Activated T-cell treated with anti-CD3 and anti-CD28 coated beads for 48 hours (primary cell): ENCODE measurements at regions not wholly inside any gene's neighbourhood (a gene's known extent, or its start where the extent isn't known, plus 50 kb on each side); places are given as distances from the start of the nearest gene placed in this dataset.
"Not testable (repeated sequence)": the region's sequence is repeated elsewhere in the genome, so short reads cannot be mapped to it uniquely, and the experiment has no call there.

Source experiments
- DNase-seq: peaks from one replicate; pipeline ENCODE4 v3.0.0-alpha.2; 2020; ENCODE audit warnings: low read depth

DNA sequence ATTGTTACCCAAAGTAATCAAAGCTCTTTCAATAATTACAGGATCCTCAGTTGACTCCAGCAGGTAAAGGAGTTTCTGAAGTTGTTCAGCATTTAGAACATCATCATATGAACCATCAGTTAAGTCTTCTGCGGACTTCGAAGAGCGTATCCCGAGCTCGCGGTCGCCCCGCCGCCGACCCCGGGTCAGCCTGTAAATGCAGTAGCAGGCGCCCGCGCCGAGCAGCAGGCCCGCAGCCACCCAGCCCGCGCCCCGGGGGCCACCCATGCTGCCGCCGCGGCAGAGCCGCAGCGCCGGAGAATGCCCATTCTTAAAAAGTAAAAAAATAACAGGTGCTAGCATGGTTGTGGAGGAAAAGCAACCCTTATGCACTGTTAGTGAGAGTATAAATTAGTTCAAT lies 444.5 kb downstream of the NSUN3 start:
- DNase-seq, result not testable (repeated sequence)

DNA sequence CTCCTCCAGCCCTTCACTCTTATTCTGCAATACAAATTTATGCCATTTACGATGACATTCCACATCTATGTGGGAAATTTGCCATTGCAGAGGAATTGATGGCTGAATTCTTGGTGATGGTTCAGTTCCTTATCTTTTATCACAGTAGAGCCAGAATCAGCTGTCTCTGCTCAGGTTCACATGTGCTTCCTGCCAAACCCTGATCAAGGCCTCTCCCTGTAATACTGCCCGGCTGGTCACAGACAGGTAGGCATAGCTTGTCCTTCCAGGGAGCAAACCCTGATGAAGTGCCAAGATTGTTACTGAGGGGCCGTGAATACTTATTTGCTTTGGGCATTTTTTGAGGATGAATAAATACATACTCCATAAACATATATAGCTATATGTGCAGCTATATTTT lies 450.0 kb downstream of the NSUN3 start:
- DNase-seq, result no peak

DNA sequence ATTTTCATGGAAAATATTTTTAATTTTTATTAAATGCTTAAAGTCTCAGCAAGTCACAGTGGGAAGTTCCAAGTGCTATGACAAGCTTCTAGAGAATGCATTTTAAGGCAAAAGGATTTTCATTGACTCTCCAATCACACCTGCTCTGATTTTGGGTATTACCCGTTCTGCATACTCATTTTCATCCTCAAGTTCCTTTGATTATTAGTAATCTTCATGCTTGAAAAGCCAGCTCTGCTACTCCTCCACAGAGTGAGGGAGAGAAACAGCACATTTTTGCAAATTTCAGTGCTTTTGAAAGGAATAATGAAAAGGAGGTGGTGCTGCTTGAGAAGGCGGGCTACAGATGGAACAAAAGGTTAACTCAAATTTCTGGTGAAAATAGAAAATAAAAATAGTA lies 450.7 kb downstream of the NSUN3 start:
- no peak for DNase-seq

DNA sequence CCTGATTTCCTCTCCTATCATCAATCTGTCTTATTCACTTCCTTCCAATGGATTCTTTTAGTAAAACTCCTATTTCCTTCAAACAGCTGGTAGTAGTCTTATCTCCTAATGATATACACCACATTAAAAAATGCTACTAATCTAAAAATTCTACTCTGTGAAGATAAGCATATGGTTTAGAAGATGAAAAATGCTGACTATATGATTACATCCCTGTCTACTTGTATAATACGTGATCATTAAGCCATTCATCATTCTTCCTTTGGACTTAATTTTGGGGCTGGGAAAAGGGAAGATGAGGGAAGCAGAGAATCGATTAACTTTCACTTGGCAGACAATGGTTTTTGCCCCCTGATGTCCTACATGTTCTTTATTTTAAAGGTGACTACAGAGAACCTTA lies 453.1 kb downstream of the NSUN3 start:
- DNase-seq, result no peak

DNA sequence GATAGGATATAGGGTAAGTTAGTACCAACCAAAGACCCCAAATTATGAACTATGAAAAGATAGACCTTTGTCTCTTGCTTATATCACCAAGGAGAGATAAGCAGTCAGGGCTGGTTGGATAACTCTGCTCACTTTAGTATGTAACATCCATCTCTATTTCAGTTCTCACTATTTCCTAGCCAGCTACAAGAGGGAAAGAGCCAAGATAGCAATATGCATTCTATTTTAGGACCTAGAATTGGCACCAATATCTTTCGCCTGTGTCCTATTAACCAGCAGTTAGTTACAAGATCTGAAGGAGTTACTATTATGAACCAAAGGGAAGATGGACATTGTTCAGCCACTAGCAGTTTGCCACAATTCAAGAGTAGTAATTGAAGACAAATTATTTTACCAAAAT lies 457.5 kb downstream of the NSUN3 start:
- DNase-seq, result no peak

DNA sequence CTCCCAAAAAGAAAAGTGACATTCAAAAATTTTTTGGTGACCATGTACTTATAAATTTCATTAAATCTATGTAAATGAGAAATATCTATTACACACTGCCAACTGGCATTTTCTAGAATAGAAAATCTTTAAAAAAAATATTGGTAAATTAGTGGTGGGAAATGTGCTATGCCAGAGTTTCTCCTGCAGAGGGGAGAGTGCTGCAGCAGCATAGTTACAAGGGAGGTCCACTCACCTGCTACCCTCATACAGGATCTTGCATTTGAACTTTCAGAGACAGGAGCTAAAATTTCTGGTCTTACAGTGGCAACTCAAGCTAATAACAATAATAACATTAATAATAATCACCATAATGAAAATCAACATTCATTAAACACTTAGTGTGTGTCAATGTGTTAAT lies 459.6 kb downstream of the NSUN3 start:
- DNase-seq, result no peak

DNA sequence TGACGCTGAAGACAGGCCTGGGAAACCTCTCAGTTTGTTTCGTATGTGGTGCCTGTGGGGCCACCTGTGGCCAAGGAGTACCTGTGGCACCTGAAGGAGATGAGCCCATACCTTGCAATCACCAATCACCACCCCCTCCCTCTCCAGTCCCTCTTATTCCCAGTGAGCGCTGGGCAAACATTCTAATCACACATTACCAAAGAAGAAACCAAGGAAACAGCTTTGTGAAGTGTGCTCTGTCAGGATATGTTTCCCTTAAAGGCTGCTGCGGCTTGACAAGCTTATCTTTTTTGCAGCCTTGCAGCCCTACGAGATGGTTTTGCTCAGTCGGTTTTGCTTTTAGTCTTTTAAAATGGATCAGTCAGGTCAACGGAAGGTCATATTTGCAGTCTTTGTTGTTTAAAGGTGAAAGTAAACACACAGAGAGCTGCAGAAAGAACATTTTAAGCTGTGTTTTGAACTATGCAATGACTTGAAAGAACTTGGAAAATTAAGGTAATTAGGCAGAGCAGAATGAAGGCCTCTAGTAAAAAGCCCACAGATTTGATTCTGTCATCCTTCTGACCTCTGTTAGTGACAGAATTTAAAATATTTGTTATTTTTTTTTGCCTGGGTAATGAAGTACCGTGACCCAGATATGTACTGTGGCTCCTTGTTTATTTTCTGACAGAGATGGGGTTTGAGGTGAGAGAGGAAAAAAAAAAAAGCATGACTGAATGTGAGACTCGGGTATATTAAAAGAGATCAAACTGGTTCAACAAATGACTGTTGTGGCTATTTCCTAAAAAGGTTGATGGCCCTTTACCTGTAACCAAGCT lies 461.4 kb downstream of the NSUN3 start:
- no peak for DNase-seq

DNA sequence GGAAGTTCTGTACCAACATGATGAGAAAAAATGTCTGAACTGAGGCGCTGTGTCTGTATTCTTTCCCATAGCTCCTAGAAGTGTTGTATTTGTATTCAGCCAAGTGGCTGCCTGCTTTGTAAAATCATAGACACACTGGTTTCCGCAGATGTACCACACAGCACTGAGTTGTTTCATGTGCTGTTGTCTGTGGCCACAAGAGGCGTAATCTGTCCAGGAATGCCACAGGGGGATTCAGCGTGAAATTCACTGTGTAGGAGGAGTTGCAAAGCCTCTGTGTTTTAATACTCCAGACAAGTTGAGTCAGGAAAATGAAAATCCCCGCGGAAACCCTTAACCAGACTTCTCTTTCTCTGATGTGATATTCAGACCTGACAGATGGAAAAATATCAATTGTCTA lies 462.2 kb downstream of the NSUN3 start:
- no peak for DNase-seq

DNA sequence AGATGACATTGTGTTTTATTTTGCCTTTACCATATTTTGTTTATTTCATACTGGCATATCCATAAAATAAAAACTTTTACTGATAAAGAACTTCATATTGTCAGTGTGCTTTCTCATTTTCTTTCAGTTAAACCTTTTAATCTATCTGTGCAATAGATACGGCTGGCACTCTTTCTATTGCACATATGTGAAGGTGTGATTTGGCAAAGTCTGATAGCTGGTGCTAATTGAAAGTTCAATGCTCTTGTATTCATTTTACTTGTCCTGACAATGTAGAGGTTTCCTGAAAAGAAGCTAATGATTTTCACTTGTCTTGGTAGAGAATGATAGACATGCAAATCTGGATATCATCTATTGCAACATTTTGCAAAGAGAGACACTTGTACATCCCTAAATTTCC lies 467.0 kb downstream of the NSUN3 start:
- DNase-seq, result no peak

DNA sequence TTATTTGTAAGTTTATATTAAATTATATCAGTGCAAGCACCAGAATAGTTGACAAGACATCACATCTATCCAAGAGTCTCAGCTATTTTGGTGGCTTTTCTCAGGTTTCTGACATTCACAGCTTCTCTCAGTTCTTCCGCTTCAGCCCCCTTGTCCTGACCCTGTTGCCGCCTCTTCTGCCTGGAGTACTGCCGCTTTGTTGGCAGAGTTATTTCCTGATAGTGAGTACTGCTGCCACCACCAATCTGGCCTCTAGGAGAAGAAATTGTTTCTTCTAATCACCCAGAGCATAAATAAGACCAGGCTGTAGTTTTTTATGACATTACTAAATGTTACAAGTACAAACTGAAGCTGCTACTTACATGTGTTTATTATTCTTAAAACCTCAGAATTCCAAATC lies 470.1 kb downstream of the NSUN3 start:
- DNase-seq, result no peak

DNA sequence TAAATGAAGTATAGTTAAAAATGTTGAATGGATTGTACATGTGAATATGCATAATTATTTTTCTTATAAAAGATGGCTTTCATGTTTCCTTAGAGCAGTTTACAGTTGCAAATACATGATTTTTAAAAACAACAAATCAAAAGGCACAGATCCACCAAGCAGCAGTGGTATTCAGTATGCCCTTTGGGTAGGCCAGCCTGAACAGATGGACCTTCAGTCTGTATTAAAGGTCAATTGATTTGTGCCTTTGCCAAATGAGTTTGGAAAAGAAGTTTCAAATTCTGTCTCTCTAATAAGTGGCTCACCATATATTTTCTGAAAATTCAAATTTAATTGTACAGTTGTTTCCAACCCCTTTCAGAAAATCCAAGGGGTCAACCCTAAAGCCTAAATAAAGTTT lies 477.1 kb downstream of the NSUN3 start:
- no peak for DNase-seq

DNA sequence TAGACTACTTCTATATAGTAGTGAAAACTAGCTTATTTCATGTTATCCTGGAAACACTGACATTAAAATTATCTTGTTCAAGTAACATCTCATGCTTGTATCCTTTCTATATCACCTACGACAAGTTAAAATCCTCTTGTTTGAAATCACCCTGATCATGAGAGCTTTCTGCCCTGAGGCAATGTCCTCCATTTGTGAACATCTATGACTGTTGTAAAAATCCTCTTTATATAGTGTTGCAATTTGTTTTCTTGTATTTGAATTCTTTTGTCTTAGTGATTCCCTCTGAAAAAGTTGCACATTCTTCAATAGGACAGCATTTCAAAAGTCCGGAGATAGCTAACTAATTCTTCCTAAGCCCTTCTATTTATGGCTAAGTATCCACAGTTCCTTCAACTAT lies 480.3 kb downstream of the NSUN3 start:
- no peak for DNase-seq

DNA sequence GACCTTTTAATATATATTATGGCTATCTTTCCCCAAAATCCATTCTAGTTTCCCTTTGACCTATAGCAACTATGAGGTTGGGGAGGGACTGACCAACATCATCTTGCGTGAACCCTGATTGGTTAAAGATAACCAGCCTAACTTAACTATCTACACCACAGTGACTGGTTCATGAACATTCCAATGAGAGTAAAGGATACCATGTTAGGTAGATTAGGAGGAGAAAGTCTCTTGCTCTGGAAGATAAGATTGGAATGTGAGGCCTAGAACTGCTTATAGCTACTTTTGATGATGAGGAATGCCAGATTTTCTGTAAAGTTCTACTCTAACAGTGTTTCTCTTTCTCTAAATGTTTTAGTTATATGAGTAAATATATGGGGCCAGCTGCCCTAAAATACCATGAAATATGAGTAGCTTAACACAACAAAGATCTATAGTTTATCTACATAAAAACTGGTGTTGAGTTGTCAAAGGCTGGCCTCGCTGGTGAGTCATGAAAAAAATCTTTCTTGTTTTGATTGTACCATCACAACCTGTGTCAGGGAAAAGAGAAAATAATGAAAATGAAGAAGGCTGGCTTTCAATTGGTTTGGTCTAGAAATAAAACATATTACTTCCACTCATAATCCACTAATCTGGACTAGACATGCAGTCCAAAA lies 481.4 kb downstream of the NSUN3 start:
- no peak for DNase-seq

DNA sequence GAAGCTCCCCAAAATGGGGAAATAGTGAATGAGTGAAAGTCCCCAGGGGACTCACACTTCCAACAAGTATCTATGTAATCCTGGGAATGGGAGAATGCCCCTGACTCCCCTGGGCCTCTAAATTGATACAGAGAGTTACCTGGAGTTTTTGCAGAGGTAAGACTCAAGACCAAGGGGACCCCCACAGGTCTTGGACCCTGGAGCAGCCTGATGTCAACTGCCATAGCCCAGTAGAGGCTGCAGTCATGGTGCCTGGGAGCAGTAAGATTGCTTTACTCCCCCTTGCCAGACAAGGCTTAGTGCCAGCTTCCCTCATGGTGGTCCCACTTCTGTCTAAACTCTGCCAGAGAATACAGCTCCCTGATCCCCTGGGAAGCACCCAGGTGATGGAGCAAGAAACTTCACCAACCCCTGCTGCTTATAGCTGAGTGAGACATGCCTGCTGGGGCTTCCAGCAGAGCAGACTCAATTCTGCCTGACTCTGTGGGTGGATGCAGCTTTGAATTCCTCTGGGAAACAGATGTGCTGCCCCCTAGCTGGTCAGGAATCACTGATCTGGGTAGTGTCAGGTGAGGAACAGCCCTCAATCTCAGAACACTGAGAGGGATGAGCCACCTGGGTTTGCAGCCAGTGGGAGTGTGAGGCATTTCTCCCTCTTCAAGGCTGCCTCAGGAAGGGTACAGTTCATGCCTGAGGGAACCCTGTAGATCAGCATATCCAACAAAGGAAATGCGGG lies 485.9 kb downstream of the NSUN3 start:
- no peak for DNase-seq

DNA sequence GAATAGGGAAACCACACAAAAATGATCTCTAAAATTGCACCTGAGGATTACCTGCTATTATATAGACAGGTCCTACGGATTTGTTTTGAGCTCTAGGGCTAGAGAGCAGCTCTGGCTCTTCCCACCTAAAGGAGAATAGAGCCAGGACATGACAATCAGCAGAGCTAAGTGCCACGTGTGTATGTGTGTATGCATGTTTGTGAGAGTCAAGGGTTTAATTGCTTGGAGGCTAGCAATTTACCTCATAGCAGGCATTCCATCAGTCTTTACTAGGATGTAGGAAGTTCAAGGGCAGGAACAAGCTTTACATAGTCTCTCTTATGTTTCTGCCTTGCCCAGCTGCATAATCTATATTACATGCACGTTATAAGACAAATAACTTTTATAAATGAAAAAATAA lies 498.2 kb downstream of the NSUN3 start:
- no peak for DNase-seq

DNA sequence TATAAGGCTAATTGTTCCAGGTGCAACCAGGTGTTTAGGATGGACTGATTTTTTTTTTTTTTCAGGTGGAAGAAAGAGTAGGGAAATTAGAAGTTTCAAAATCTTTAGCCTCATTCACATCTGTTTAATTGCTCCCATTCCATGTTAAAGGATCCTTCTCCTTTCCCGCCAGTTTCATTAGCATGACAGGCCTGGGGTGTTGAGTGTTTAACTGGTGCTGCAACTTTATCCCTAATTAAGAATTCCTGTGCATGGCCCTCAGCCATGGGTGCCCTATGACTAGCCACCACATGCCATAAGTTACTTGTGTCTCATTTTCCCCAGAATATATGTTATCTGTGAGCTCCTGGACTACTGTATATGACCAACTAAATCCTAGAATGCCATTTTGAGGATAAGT lies 501.4 kb downstream of the NSUN3 start:
- DNase-seq, result no peak

DNA sequence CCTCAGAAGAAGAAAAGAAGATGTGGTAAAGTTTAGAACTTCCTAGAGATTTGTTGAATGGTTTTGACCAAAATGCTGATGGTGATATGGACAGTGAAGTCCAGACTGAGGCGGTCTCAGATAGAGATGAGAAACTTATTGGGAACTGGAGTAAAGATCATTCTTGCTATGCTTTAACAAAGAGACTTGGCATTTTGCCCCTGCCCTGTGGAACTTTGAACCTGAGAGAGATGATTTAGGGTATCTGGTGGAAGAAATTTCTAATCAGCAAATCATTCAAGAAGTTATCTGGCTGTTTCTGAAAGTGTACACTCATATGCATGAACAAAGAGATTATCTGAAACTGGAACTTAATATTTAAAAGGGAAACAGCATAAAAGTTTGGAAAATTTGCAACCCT lies 505.2 kb downstream of the NSUN3 start:
- no peak for DNase-seq

DNA sequence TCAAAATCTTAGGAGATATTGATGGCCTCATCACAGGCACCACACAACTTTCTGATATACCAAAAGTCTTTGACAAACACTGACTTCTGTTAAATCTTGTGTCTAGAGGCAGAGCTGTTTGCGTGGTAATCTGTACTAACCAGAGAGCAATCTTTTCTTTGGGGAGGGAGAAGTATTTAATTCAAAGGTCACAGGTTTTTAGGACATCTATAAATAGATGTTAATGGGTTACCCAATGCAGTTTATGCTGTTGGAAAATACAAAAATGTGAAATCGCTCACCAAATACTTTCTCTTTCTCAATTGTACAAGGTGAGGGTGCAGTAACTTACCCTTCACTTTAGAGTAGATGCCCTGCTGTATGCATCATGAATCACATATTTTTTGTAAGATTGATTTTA lies 510.5 kb downstream of the NSUN3 start:
- DNase-seq, result no peak

DNA sequence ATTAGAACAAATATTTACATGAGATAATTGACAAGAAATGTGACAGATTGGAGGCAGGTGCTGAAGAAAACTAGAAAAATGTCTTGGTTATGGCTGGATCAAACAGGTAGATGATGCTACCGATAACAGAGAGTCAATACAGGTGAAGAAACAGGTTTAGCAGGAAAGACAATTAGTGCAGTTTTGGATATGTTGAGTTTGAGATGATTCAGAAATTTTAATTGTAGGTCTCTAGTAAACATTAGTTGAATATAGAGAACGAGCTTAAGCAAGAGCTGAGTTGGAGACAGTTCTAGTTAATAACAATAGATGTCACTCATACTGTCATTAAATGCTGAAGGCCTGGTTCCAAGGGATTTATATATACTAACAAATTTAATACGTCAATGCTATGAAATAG lies 524.4 kb downstream of the NSUN3 start:
- no peak for DNase-seq

DNA sequence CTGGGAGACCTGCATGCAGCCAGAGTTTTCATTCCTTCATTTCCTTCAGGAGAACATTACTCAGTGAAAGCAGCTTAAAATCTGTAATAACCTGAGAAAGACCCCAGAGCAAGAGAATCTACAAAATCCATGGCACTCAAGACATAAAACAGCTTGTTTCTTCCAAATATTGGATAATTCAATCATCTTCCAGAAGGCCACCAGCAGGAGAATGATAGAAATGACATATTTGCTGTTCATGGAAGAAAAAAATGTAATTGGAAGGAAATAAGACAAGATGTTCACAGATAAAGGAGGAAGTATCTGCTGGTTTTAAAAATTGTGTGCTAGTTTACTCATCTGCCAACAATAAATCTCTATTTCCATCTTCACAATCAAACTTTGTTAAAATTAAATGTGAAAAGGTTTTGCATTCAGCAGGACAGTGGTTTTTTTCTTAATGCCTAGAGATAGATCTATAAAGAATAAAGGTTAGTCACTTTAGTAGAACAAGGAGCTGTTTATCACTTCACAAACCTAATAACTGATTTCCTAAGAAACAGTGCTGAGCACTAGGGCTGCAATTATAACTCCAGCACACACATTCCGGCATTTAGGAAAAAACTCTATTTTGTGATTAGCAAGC lies 530.8 kb downstream of the NSUN3 start:
- DNase-seq, result no peak

DNA sequence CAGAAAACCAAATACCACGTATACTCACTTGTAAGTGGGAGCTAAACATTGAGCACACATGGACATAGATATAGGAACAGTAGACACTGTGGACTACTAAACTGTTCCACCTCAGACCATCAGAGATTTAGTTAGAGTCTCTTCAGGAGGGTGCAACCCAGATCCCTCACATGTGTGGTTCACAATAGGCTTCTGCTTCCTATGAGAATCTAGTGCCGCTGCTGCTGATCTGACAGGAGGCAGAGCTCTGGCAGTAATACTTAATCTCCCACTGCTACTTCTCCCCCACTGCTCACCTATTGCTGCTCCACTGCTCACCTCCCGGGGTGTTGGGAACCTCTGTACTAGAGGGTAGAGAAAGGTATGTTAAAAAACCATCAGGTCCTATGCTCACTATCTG lies 533.3 kb downstream of the NSUN3 start:
- no peak for DNase-seq

DNA sequence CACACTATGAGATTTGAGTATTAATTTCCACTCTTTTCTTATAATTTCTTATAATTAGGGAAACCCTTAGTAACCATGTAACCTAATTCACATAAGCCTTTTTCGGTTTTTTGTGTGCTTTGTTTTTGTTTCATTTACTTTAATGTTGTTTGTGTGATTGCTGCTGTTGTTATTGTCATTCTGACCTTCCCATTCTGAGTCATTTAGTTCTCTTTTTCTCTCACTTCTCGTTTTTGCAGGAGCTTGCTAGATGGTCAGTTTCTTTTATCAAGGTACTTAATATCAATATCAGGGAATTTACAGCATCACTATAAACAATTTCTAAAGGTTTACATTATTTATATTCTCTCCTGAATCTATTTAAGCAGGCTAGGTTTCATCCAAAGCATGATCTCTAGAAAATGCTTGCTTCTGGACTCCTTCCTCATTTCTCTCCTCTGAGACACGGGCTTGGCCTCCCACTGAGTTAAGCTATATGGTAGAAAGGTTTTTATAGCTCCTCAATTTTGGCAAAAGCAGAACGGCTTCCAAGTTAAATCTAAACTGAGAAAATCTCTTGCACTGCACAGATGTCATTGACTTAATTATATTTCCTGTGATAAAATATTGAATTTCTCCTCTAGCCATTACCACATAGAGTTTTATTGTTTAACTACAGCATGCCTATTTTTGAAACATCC lies 534.2 kb downstream of the NSUN3 start:
- no peak for DNase-seq
